Fibroblast of lung (primary cell): ENCODE measurements at regions not wholly inside any gene's neighbourhood (a gene's known extent, or its start where the extent isn't known, plus 50 kb on each side); places are given as distances from the start of the nearest gene placed in this dataset.

Experiments used
- EZH2 ChIP-seq: IDR thresholded peaks from 2 replicates; pipeline ENCODE4 v1.5.1; 2012; ENCODE audit warnings: low read length, control low read depth, mild to moderate bottlenecking; ENCODE audit errors: missing control alignments
- TF ChIP-seq, protein P1 (sequence below), 2 donors: IDR thresholded peaks in 1 of 2; conservative IDR thresholded peaks in 1 of 2; 1 replicate in 1 of 2; 2 replicates in 1 of 2; pipeline ENCODE4 v1.5.1; 2011 to 2012; ENCODE audit warnings: low read length in 2 of 2, control low read depth in 1 of 2, inconsistent platforms in 1 of 2, low read depth in 1 of 2, mild to moderate bottlenecking in 1 of 2

DNA sequence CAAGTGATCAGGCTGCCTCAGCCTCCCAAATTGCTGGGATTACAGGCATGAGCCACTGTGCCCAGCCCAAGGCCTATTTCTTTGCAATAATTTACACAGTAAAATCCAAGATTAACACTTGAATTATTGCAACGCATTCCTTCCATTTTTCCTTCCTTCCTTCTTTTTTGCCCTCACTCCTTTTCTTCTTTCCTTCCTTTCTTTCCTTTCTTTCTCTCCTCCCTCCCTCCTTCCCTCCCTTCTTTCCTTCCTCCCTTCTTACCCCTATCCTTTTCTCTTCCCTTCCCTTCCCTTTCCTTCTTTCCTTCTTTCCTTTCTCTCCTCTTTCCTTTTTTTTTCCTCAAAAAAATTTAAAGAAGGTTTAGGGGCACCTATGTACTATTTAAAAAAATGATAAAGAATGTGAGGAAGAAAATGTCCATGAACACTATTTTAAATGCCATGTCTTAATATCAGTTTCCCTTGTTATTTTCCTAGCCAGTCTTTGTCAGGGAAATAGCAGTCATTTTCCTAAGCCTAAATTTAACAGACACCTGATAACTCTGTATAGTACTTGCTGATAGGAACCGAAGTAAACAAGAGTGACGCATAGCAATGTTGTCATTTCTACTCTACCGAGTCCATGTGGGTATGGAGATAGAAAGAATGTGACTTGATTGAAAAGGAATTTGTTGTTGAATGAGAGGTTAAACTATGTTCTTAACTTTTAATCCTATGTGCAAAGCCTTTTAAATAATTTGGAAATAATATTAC, 79.8 kb upstream of the HMCN1 start:
- TF ChIP-seq, protein P1, sequence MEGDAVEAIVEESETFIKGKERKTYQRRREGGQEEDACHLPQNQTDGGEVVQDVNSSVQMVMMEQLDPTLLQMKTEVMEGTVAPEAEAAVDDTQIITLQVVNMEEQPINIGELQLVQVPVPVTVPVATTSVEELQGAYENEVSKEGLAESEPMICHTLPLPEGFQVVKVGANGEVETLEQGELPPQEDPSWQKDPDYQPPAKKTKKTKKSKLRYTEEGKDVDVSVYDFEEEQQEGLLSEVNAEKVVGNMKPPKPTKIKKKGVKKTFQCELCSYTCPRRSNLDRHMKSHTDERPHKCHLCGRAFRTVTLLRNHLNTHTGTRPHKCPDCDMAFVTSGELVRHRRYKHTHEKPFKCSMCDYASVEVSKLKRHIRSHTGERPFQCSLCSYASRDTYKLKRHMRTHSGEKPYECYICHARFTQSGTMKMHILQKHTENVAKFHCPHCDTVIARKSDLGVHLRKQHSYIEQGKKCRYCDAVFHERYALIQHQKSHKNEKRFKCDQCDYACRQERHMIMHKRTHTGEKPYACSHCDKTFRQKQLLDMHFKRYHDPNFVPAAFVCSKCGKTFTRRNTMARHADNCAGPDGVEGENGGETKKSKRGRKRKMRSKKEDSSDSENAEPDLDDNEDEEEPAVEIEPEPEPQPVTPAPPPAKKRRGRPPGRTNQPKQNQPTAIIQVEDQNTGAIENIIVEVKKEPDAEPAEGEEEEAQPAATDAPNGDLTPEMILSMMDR (conservative IDR thresholded peaks at IDR 0.05 in 1 of 2, IDR thresholded peaks at IDR 0.05 in 1 of 2; ENCODE audit: low read depth in 1 of 2, low read length in 2 of 2): no peak
- TF ChIP-seq EZH2: no peak
